DMS 273 (cell line): ENCODE measurements at regions not wholly inside any gene's neighbourhood (a gene's known extent, or its start where the extent isn't known, plus 50 kb on each side); places are given as distances from the start of the nearest gene placed in this dataset.
"Not testable (repeated sequence)": the region's sequence is repeated elsewhere in the genome, so short reads cannot be mapped to it uniquely, and the experiment has no call there.

Source experiments
- DNase-seq: peaks from one replicate; lab custom pipeline; 2025; ENCODE audit not compliant: unreplicated experiment; lab: John Stamatoyannopoulos, UW

- no peak for DNase-seq
Observed at GRCh38 chr6:150456466-150456865, 87.7 kb downstream of the IYD start.

- DNase-seq, result no peak
Observed at GRCh38 chr6:150456902-150457643, 88.3 kb downstream of the IYD start.

GRCh38 chr6:150458579-150458978 is 89.8 kb downstream of the IYD start:
- DNase-seq, result no peak

- no peak for DNase-seq
Observed at GRCh38 chr6:150463852-150464251, 95.0 kb downstream of the IYD start.

- no peak for DNase-seq
Observed at GRCh38 chr6:150464966-150465365, 96.2 kb downstream of the IYD start.

GRCh38 chr6:150465610-150466009 is 96.8 kb downstream of the IYD start:
- DNase-seq, result no peak

GRCh38 chr6:150466196-150466595 is 97.4 kb downstream of the IYD start:
- no peak for DNase-seq

- DNase-seq, result no peak
Observed at GRCh38 chr6:150470131-150470530, 101.3 kb downstream of the IYD start.

- no peak for DNase-seq
Observed at GRCh38 chr6:150470960-150471665, 102.3 kb downstream of the IYD start.

GRCh38 chr6:150478656-150479545 is 110.1 kb downstream of the IYD start:
- DNase-seq, result no peak

GRCh38 chr6:150482883-150483409 is 114.1 kb downstream of the IYD start:
- no peak for DNase-seq

- DNase-seq, result no peak
Observed at GRCh38 chr6:150485161-150485958, 114.3 kb upstream of the PLEKHG1 start.

- DNase-seq, result no peak
Observed at GRCh38 chr6:150486048-150486447, 113.6 kb upstream of the PLEKHG1 start.

GRCh38 chr6:150490586-150490985 is 109.1 kb upstream of the PLEKHG1 start:
- no peak for DNase-seq

GRCh38 chr6:150491131-150491810 is 108.4 kb upstream of the PLEKHG1 start:
- no peak for DNase-seq

- no peak for DNase-seq
Observed at GRCh38 chr6:150491811-150492172, 107.9 kb upstream of the PLEKHG1 start.

- no peak for DNase-seq
Observed at GRCh38 chr6:150492507-150492906, 107.2 kb upstream of the PLEKHG1 start.

- no peak for DNase-seq
Observed at GRCh38 chr6:150492941-150493340, 106.7 kb upstream of the PLEKHG1 start.

GRCh38 chr6:150493552-150493951 is 106.1 kb upstream of the PLEKHG1 start:
- not testable (repeated sequence) for DNase-seq

GRCh38 chr6:150494241-150494640 is 105.4 kb upstream of the PLEKHG1 start:
- no peak for DNase-seq
